IMR-90 (cell line): ENCODE measurements at regions not wholly inside any gene's neighbourhood (a gene's known extent, or its start where the extent isn't known, plus 50 kb on each side); places are given as distances from the start of the nearest gene placed in this dataset.

Experiments used
- ATAC-seq: fragments of 200-7000 bp; cut with Tn5 transposase; 2 replicates; pipeline ENCODE4 v1.9.1; 2020; ENCODE audit warnings: low read depth, mild to moderate bottlenecking, moderate library complexity
- BruUV-seq: library from RNA; stranded (reverse); fragments of 400-500 nt; replicated peaks from 2 replicates; lab custom pipeline; 2021; lab: Mats Ljungman, UMichigan
- CTCF ChIA-PET: fragments of 300-600 bp; formaldehyde crosslinking; extraction: SDS; loops from one replicate; lab custom pipeline; 2021; ENCODE audit warnings: antibody characterized with exemption; lab: Yijun Ruan, JAX
- POLR2A ChIA-PET: fragments of 300-600 bp; sonication (Branson Sonifier 250); formaldehyde crosslinking; loops from one replicate; lab custom pipeline; 2022; ENCODE audit warnings: antibody characterized with exemption; ENCODE audit not compliant: unreplicated experiment; lab: Charles Lee
- DNase-seq: peaks from one replicate; pipeline ENCODE4 v3.0.0; 2013
- H2AFZ ChIP-seq: replicated peaks from 2 replicates; pipeline ENCODE3; 2013; ENCODE audit warnings: low read length, mild to moderate bottlenecking; ENCODE audit not compliant: poor library complexity
- H2AK5ac ChIP-seq: 2 replicates; pipeline ENCODE4 v1.6.1; 2013; ENCODE audit warnings: low read depth, low read length, inconsistent platforms
- H2AK9ac ChIP-seq: replicated peaks from 2 replicates; pipeline ENCODE3; 2013; ENCODE audit warnings: mild to moderate bottlenecking, low read depth, low read length, moderate library complexity; ENCODE audit not compliant: poor library complexity
- H2BK120ac ChIP-seq: 2 replicates; pipeline ENCODE4 v1.6.1; 2013; ENCODE audit warnings: low read depth, low read length, inconsistent platforms
- H2BK15ac ChIP-seq: 3 replicates; pipeline ENCODE4 v1.6.1; 2013; ENCODE audit warnings: low read depth, low read length, inconsistent platforms
- H2BK20ac ChIP-seq: 2 replicates; pipeline ENCODE4 v1.6.1; 2013; ENCODE audit warnings: low read depth, mild to moderate bottlenecking, inconsistent platforms, low read length, moderate library complexity
- H2BK5ac ChIP-seq: 2 replicates; pipeline ENCODE4 v1.6.1; 2013; ENCODE audit warnings: mild to moderate bottlenecking, low read depth, low read length, inconsistent platforms; ENCODE audit not compliant: poor library complexity, severe bottlenecking
- H3K14ac ChIP-seq: replicated peaks from 2 replicates; pipeline ENCODE4 v1.6.1; 2013; ENCODE audit warnings: low read depth, low read length, inconsistent platforms
- H3K18ac ChIP-seq: 2 replicates; pipeline ENCODE4 v1.6.1; 2013; ENCODE audit warnings: low read depth, low read length, control low read depth
- H3K23ac ChIP-seq: 2 replicates; pipeline ENCODE4 v1.6.1; 2013; ENCODE audit warnings: low read depth, low read length, inconsistent platforms
- H3K27ac ChIP-seq: 2 replicates; pipeline ENCODE4 v1.5.1; 2013; ENCODE audit warnings: mild to moderate bottlenecking, control low read depth, low read length; ENCODE audit not compliant: insufficient read depth
- H3K27me3 ChIP-seq: 2 replicates; pipeline ENCODE4 v1.6.1; 2013; ENCODE audit warnings: low read length; ENCODE audit not compliant: control insufficient read depth, insufficient read depth
- H3K36me3 ChIP-seq: 2 replicates; pipeline ENCODE4 v1.6.1; 2013; ENCODE audit warnings: low read length, mixed read lengths; ENCODE audit not compliant: control insufficient read depth, insufficient read depth
- H3K4ac ChIP-seq: 2 replicates; pipeline ENCODE4 v1.6.1; 2013; ENCODE audit warnings: low read depth, low read length, inconsistent platforms
- H3K4me1 ChIP-seq: 2 replicates; pipeline ENCODE4 v1.6.1; 2013; ENCODE audit warnings: low read length, mixed read lengths; ENCODE audit not compliant: control insufficient read depth, insufficient read depth
- H3K4me2 ChIP-seq: 2 replicates; pipeline ENCODE4 v1.6.1; 2013; ENCODE audit warnings: low read depth, mild to moderate bottlenecking, control low read depth, low read length, moderate library complexity
- H3K4me3 ChIP-seq: 2 replicates; pipeline ENCODE4 v1.5.1; 2013; ENCODE audit warnings: low read depth, mild to moderate bottlenecking, control low read depth, low read length, moderate library complexity; ENCODE audit not compliant: insufficient read depth
- H3K56ac ChIP-seq: 2 replicates; pipeline ENCODE4 v1.6.1; 2013; ENCODE audit warnings: low read length, inconsistent platforms; ENCODE audit not compliant: insufficient read depth; ENCODE audit errors: extremely low read depth
- H3K79me1 ChIP-seq, 2 experiments: 2 replicates each; pipeline ENCODE4 v1.6.1; 2013; ENCODE audit warnings: low read length in 2 of 2, inconsistent platforms in 1 of 2, low read depth in 1 of 2
- H3K9ac ChIP-seq: 2 replicates; pipeline ENCODE4 v1.6.1; 2013; ENCODE audit warnings: low read depth, low read length, control low read depth
- H3K9me1 ChIP-seq: 2 replicates; pipeline ENCODE4 v1.6.1; 2013; ENCODE audit warnings: low read length, inconsistent platforms; ENCODE audit not compliant: insufficient read depth
- H3K9me3 ChIP-seq: 2 replicates; pipeline ENCODE4 v1.6.1; 2013; ENCODE audit warnings: low read length; ENCODE audit not compliant: control insufficient read depth, insufficient read depth
- H4K20me1 ChIP-seq: 2 replicates; pipeline ENCODE4 v1.6.1; 2013; ENCODE audit warnings: low read length, inconsistent platforms; ENCODE audit not compliant: insufficient read depth
- H4K5ac ChIP-seq: 2 replicates; pipeline ENCODE4 v1.6.1; 2013; ENCODE audit warnings: mild to moderate bottlenecking, low read depth, low read length, control low read depth
- H4K8ac ChIP-seq, 2 experiments: 2 replicates each; pipeline ENCODE4 v1.6.1; 2013; ENCODE audit warnings: low read depth in 2 of 2, low read length in 2 of 2, control low read depth in 1 of 2, inconsistent platforms in 1 of 2
- H4K91ac ChIP-seq: 2 replicates; pipeline ENCODE4 v1.6.1; 2013; ENCODE audit warnings: low read depth, low read length, inconsistent platforms; ENCODE audit not compliant: insufficient read depth
- CEBPB ChIP-seq: IDR thresholded peaks from 2 replicates; pipeline ENCODE4 v1.6.1; 2012; ENCODE audit warnings: low read depth, low read length, improper control_type of control experiment
- FOS ChIP-seq: fragments of 150-350 bp; IDR thresholded peaks from 2 replicates; pipeline ENCODE4 v1.6.1; 2016; ENCODE audit warnings: low read depth, low read length
- MAFK ChIP-seq: IDR thresholded peaks from 2 replicates; pipeline ENCODE4 v1.6.1; 2012; ENCODE audit warnings: low read depth, low read length, improper control_type of control experiment
- MAZ ChIP-seq: IDR thresholded peaks from 2 replicates; pipeline ENCODE4 v1.6.1; 2012; ENCODE audit warnings: low read depth, mild to moderate bottlenecking, low read length, improper control_type of control experiment, moderate library complexity, borderline replicate concordance
- MXI1 ChIP-seq: IDR thresholded peaks from 2 replicates; pipeline ENCODE4 v1.6.1; 2012; ENCODE audit warnings: low read depth, mild to moderate bottlenecking, low read length, moderate library complexity, borderline replicate concordance
- NFE2L2 ChIP-seq: fragments of 150-350 bp; IDR thresholded peaks from 2 replicates; pipeline ENCODE4 v1.6.1; 2016; ENCODE audit warnings: low read depth, mild to moderate bottlenecking, low read length
- RAD21 ChIP-seq: IDR thresholded peaks from 2 replicates; pipeline ENCODE4 v1.6.1; 2012; ENCODE audit warnings: low read length, improper control_type of control experiment
- USF2 ChIP-seq: fragments of 150-350 bp; IDR thresholded peaks from 2 replicates; pipeline ENCODE4 v1.6.1; 2017; ENCODE audit warnings: mild to moderate bottlenecking, antibody characterized with exemption, low read length, low read depth
- WGBS, 2 experiments: methylation state at CpG; one replicate each; pipeline versions ENCODE4 v1.1.5 to v1.1.7; 2013; ENCODE audit warnings: missing lambda C conversion rate in 2 of 2; ENCODE audit not compliant: insufficient read length in 1 of 2; ENCODE audit errors: extremely low coverage in 2 of 2; 5-methylcytosine and 5-hydroxymethylcytosine counted together
- dilution Hi-C: fragments of 300-500 bp; cut with HindIII; formaldehyde crosslinking; loops from one replicate; pipeline ENCODE4 v1.14.3; 2018; ENCODE audit warnings: low sequenced_read_pairs; ENCODE audit not compliant: unreplicated experiment
- in situ Hi-C: fragments of 300-500 bp; cut with MboI; formaldehyde crosslinking; loops from 3 replicates; pipeline ENCODE4 v1.14.3; 2019; ENCODE audit warnings: low sequenced_read_pairs, inconsistent platforms, mixed read lengths
- intact Hi-C: fragments of 100-400 bp; cut with micrococcal nuclease; formaldehyde crosslinking; loops from 2 replicates; pipeline ENCODE4 v1.10.0; 2022

GRCh38 chr4:14404730-14405129 is 597.6 kb upstream of the CPEB2 start:
- no peaks in the 10 kb centered on the region for H3K4me1 ChIP-seq

More at GRCh38 chr4:14404730-14405129, 597.6 kb upstream of the CPEB2 start:
- H4K8ac ChIP-seq: no peak overlapping the region
- H3K18ac ChIP-seq: no peak overlapping the region
- H4K20me1 ChIP-seq: no peaks in the 10 kb centered on the region
- DNase-seq: no peak
- no peak overlapping the region for H2AK5ac ChIP-seq
- TF ChIP-seq MXI1 (no peak), MAZ (no peak), USF2 (no peak), MAFK (no peak), CEBPB (no peak), NFE2L2 (no peak), RAD21 (no peak), FOS (no peak)
- H2BK5ac ChIP-seq: no peak overlapping the region
- no peak overlapping the region for H3K9ac ChIP-seq
- ChIA-PET CTCF (no interaction called here), POLR2A (no interaction called here)
- in situ Hi-C loops: no loop called here
- no peak overlapping the region for H2BK15ac ChIP-seq
- intact Hi-C loops: no loop called here
- no peak overlapping the region for H4K91ac ChIP-seq
- H3K9me1 ChIP-seq: no peaks in the 10 kb centered on the region
- no peaks in the 10 kb centered on the region for H3K9me3 ChIP-seq
- no peak overlapping the region for H3K4me3 ChIP-seq
- H3K4me2 ChIP-seq: no peak overlapping the region
- H3K14ac ChIP-seq: no peak overlapping the region
- H3K4ac ChIP-seq: no peak overlapping the region
- no CpG with 5 or more reads among the region's 5 CpGs for WGBS, 2 experiments
- H2AFZ ChIP-seq: peak overlapping the region; percentile 47
- no peak overlapping the region for H4K5ac ChIP-seq
- H2BK120ac ChIP-seq: no peak overlapping the region
- no TSS peak for BruUV-seq
- H3K27me3 ChIP-seq: no peaks in the 10 kb centered on the region
- no peak overlapping the region for H3K27ac ChIP-seq
- dilution Hi-C loops: no loop called here
- H3K56ac ChIP-seq: no peak overlapping the region
- H2AK9ac ChIP-seq: no peak overlapping the region
- no peak overlapping the region for H2BK20ac ChIP-seq
- H3K23ac ChIP-seq: no peak overlapping the region
- no peak for ATAC-seq
- H3K79me1 ChIP-seq: no peaks in the 10 kb centered on the region
- H3K36me3 ChIP-seq: no peaks in the 10 kb centered on the region
